OCI-LY7 (cell line): ENCODE measurements at regions not wholly inside any gene's neighbourhood (a gene's known extent, or its start where the extent isn't known, plus 50 kb on each side); places are given as distances from the start of the nearest gene placed in this dataset.

Source experiments
- CTCF ChIP-seq: fragments of 200-600 bp; sonication (generic); conservative IDR thresholded peaks from 2 replicates; pipeline ENCODE4 v1.5.1; 2014; ENCODE audit warnings: mild to moderate bottlenecking, antibody characterized with exemption, low read length, moderate library complexity, mixed read lengths
- EZH2phosphoT487 ChIP-seq: fragments of 200-600 bp; sonication (generic); IDR thresholded peaks from 2 replicates; pipeline ENCODE4 v1.6.1; 2018; ENCODE audit warnings: low read depth, borderline replicate concordance, mild to moderate bottlenecking, mixed run types, antibody characterized with exemption, low read length, moderate library complexity, mixed read lengths

DNA sequence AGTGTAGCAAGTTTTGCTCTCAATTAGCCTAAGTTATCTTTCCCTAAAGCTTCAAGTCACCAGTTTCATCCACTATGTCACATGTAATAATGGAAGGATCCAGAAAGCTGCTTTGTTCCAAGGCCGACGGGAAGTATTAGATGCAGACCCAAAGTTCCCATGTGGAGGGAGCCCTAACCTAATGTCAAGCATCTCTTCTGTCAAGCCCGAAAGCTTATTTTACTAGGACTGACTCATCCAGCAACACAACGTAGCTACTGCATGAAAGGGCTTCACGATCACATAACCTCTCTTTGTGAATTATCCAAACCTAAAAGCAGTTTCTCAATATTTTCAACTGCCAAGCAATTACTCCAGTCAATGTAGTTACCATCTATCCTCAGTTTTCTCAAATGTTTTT lies 133.4 kb downstream of the SLC6A15 start:
- TF ChIP-seq CTCF: no peak
- TF ChIP-seq EZH2phosphoT487: no peak
